Glutamatergic neuron (in vitro differentiated cells): ENCODE measurements at regions not wholly inside any gene's neighbourhood (a gene's known extent, or its start where the extent isn't known, plus 50 kb on each side); places are given as distances from the start of the nearest gene placed in this dataset.
A peak's percentile ranks its signal among the peaks of the same experiment; 100 is the strongest.

Experiments
- DNase-seq: peaks from one replicate; pipeline ENCODE4 v3.0.0; 2022
- H3K27ac Mint-ChIP-seq: one replicate; pipeline ENCODE4 v1.8.0; 2020; ENCODE audit warnings: mild to moderate bottlenecking, mixed read lengths, inconsistent platforms; ENCODE audit not compliant: unreplicated experiment
- H3K27me3 Mint-ChIP-seq: one replicate; pipeline ENCODE4 v1.8.0; 2020; ENCODE audit warnings: mild to moderate bottlenecking, moderate library complexity, mixed read lengths, inconsistent platforms; ENCODE audit not compliant: unreplicated experiment
- H3K36me3 Mint-ChIP-seq: one replicate; pipeline ENCODE4 v1.8.0; 2020; ENCODE audit warnings: mild to moderate bottlenecking, mixed read lengths, inconsistent platforms; ENCODE audit not compliant: unreplicated experiment
- H3K4me1 Mint-ChIP-seq: one replicate; pipeline ENCODE4 v1.8.0; 2020; ENCODE audit warnings: mild to moderate bottlenecking, low read depth, mixed read lengths, inconsistent platforms; ENCODE audit not compliant: unreplicated experiment
- H3K4me3 Mint-ChIP-seq: one replicate; pipeline ENCODE4 v1.8.0; 2020; ENCODE audit warnings: mild to moderate bottlenecking, mixed read lengths, inconsistent platforms; ENCODE audit not compliant: unreplicated experiment
- H3K9me3 Mint-ChIP-seq: one replicate; pipeline ENCODE4 v1.8.0; 2020; ENCODE audit warnings: mild to moderate bottlenecking, moderate library complexity, mixed read lengths, inconsistent platforms; ENCODE audit not compliant: unreplicated experiment
- TF ChIP-seq, protein P1 (sequence below): fragments of 200-600 bp; sonication (generic); IDR thresholded peaks from one replicate; pipeline ENCODE4 v1.5.0; 2021; ENCODE audit not compliant: partially characterized antibody, unreplicated experiment

DNA sequence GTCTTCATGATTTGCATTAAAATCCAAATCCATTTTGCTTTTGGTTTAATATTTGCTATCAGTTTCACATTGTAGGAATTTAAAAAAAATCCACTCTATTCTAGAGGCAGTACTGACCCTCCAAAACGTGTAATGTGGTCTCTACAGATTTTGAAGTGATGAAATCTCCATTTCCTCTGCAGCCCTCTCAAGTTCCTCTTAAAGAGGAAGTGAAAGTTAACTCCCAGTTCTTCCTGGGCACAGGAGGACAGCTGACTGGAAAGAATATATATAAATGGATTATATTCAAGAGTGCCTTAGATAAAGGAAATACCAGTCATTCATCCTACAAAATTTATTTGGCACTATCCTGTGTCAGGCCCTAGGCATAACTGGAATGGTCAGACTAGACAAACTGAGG, 83.5 kb upstream of the PLCL2 start:
- no peak for DNase-seq
- Mint-ChIP-seq H3K4me1 (peaks cover 49% of the 10 kb centered on the region), H3K27ac (peak overlapping the region; percentile 99), H3K27me3 (peaks cover 9% of the 10 kb centered on the region), H3K4me3 (no peak overlapping the region), H3K9me3 (peaks cover 25% of the 10 kb centered on the region), H3K36me3 (peaks cover 17% of the 10 kb centered on the region)
- TF ChIP-seq, protein P1, sequence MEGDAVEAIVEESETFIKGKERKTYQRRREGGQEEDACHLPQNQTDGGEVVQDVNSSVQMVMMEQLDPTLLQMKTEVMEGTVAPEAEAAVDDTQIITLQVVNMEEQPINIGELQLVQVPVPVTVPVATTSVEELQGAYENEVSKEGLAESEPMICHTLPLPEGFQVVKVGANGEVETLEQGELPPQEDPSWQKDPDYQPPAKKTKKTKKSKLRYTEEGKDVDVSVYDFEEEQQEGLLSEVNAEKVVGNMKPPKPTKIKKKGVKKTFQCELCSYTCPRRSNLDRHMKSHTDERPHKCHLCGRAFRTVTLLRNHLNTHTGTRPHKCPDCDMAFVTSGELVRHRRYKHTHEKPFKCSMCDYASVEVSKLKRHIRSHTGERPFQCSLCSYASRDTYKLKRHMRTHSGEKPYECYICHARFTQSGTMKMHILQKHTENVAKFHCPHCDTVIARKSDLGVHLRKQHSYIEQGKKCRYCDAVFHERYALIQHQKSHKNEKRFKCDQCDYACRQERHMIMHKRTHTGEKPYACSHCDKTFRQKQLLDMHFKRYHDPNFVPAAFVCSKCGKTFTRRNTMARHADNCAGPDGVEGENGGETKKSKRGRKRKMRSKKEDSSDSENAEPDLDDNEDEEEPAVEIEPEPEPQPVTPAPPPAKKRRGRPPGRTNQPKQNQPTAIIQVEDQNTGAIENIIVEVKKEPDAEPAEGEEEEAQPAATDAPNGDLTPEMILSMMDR: no peak

DNA sequence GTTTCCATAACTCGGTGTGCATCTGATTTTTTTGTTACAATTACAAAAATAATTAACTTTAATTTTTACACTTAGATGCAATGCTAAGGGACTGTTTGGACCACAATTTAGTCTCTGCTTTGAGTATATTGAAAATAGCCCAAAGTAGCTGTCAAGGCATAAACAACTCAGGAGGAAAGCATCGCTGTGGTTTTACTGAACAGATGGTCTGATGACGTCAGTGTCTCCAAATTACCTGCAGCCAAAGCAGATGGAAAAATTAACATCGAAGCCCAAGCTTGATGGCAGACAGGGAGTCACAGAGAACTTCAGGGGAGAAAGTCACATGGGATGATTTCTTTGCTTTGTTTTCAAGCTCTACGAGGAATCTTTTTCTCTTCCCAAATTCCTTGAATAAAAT, 83.1 kb upstream of the PLCL2 start:
- peaks cover 17% of the 10 kb centered on the region for H3K36me3 Mint-ChIP-seq
- H3K9me3 Mint-ChIP-seq: peaks cover 25% of the 10 kb centered on the region
- DNase-seq: no peak
- H3K4me1 Mint-ChIP-seq: peaks cover 46% of the 10 kb centered on the region
- H3K27me3 Mint-ChIP-seq: peaks cover 9% of the 10 kb centered on the region
- H3K4me3 Mint-ChIP-seq: peak overlapping the region; percentile 66
- H3K27ac Mint-ChIP-seq: peak overlapping the region; percentile 99
- TF ChIP-seq, protein P1: no peak

DNA sequence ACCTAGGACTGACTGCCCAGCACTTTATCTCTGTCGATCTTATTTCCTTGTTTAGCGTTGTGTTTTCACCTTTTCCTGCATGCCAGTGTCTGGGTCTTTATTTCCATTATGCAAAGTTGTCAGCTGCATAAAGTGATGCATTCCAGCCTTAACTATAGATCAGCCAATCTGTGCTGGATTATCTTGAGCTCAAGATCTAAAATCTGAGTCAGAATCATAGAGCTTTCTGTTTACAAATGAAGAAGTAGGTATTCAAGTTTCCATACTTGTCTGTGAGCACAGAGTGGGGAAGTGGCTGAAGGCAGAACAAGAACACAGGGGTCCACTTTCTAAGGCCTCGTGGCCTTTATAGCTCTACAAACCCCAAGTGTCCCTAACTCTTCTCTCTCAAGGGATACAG, 82.4 kb upstream of the PLCL2 start:
- Mint-ChIP-seq H3K4me1 (peaks cover 43% of the 10 kb centered on the region), H3K27ac (peak overlapping the region; percentile 99), H3K36me3 (peaks cover 17% of the 10 kb centered on the region), H3K9me3 (peaks cover 25% of the 10 kb centered on the region), H3K27me3 (peaks cover 9% of the 10 kb centered on the region), H3K4me3 (peak overlapping the region; percentile 26)
- TF ChIP-seq, protein P1: no peak
- DNase-seq: no peak

DNA sequence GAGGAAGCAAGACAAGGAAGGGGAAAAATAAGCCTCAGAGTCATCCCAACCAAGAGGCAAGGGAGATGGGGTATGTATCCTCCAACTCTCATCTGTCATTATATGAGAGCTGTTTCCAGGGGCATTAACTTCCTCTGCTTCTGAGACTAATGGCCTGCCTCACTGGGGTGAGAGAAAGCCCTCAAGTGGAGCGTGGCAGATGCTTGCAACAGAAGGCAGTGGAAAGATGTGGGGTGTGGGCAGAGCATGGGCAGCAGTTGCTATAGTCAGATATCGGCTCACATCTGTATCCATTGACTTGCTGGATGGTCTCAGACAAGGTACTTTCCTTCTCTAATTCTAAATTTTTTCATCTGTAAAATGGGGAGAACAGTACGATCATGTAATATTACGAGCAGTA, 81.7 kb upstream of the PLCL2 start:
- TF ChIP-seq, protein P1: no peak
- Mint-ChIP-seq H3K27me3 (peaks cover 9% of the 10 kb centered on the region), H3K27ac (peak overlapping the region; percentile 99), H3K36me3 (peaks cover 17% of the 10 kb centered on the region), H3K4me3 (no peak overlapping the region), H3K9me3 (peaks cover 25% of the 10 kb centered on the region), H3K4me1 (peaks cover 49% of the 10 kb centered on the region)
- DNase-seq: peak; percentile 32

DNA sequence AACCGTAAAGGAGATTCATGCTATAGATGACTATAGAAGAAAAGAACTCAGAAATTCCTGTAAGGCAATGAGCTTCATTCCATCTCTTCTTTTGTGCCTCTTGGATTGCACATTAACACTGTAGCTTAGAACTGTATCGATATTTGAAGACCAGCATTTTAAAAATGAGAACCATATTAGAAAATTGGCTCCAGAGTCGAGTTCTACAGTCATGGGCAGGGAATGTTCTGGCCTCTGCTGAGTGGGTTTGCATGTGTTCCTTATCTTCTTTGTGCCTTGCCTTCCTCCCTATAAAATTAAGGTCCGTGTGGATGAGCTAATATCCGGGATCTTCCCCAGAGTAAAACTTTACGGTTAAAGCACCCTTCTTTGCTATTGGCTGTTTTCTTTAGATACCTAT, 77.4 kb upstream of the PLCL2 start:
- H3K4me1 Mint-ChIP-seq: peaks cover 47% of the 10 kb centered on the region
- H3K36me3 Mint-ChIP-seq: peaks cover 13% of the 10 kb centered on the region
- peaks cover 4% of the 10 kb centered on the region for H3K27me3 Mint-ChIP-seq
- DNase-seq: no peak
- TF ChIP-seq, protein P1: no peak
- peaks cover 19% of the 10 kb centered on the region for H3K9me3 Mint-ChIP-seq
- H3K27ac Mint-ChIP-seq: peak overlapping the region; percentile 67
- no peak overlapping the region for H3K4me3 Mint-ChIP-seq
